ENCODE measurements at regions not wholly inside any gene's neighbourhood (a gene's known extent, or its start where the extent isn't known, plus 50 kb on each side); places are given as distances from the start of the nearest gene placed in this dataset.

- Histone ChIP-seq H2AFZ (ENCODE audit: low read length) (no peak overlapping the region), H4K20me1 (ENCODE audit: insufficient read depth, low read length) (no peaks in the 10 kb centered on the region), H3K27me3 (ENCODE audit: control insufficient read depth in 1 of 2, insufficient read depth in 2 of 2, low read length in 2 of 2) (no peaks in the 10 kb centered on the region), H3K27ac (ENCODE audit: extremely low read length, insufficient read depth, low read length) (no peak overlapping the region), H3K9me3 (ENCODE audit: low read length) (peaks cover 26% of the 10 kb centered on the region), H3K36me3 (replicated peaks in 1 of 2; ENCODE audit: control insufficient read depth in 1 of 2, insufficient read depth in 2 of 2, low read length in 2 of 2) (no peaks in the 10 kb centered on the region), H3K4me1 (ENCODE audit: insufficient read depth, low read length) (no peaks in the 10 kb centered on the region), H3K9ac (ENCODE audit: insufficient read depth, low read depth, low read length) (no peak overlapping the region), H3K79me2 (ENCODE audit: insufficient read depth, low read length) (no peaks in the 10 kb centered on the region), H3K4me2 (ENCODE audit: low read depth, low read length) (no peak overlapping the region), H3K4me3 (replicated peaks in 1 of 3; ENCODE audit: insufficient read depth in 1 of 3, low read depth in 2 of 3, low read length in 3 of 3) (no peak overlapping the region)
- TF ChIP-seq MTF2 (CRISPR knock-in tag; IDR thresholded peaks at IDR 0.05; ENCODE audit: borderline replicate concordance) (no peak), SNAPC2 (CRISPR knock-in tag; IDR thresholded peaks at IDR 0.05) (no peak), CREBL2 (CRISPR knock-in tag; IDR thresholded peaks at IDR 0.05; ENCODE audit: borderline replicate concordance) (no peak), ZNF230 (CRISPR knock-in tag; IDR thresholded peaks at IDR 0.05) (no peak), DNMT3B (CRISPR knock-in tag; conservative IDR thresholded peaks at IDR 0.05) (no peak), IKZF1 (IDR thresholded peaks at IDR 0.05) (no peak), GTF2F1 (IDR thresholded peaks at IDR 0.05; ENCODE audit: low read length) (no peak)
- WGBS (ENCODE audit: low lambda C conversion rate): 75% methylated on average over 17 of the region's 17 CpGs
- CTCF ChIA-PET (ENCODE audit: low intra/inter-chr PET ratio, low total read pairs): no interaction called here
- in situ Hi-C loops (cut with HindIII; ENCODE audit: extremely low pct_ligation_motif_present, low pct_unique_long_range_greater_than_20kb) (no loop called here), intact Hi-C loops (cut with micrococcal nuclease; ENCODE audit: unreplicated experiment) (no loop called here)
- ATAC-seq (no peak), FAIRE-seq (no peak), DNase-seq (ENCODE audit: low spot score) (no peak)
- BruUV-seq (replicated peaks): no TSS peak
- POLR2A ChIA-PET: no interaction called here
Observed at GRCh38 chr2:132275396-132275795, 113.6 kb upstream of the ANKRD30BL start.

GRCh38 chr2:132276571-132276981 is 114.8 kb upstream of the ANKRD30BL start:
- Histone ChIP-seq H4K20me1 (ENCODE audit: insufficient read depth, low read length) (no peaks in the 10 kb centered on the region), H3K4me3 (replicated peaks in 1 of 3; ENCODE audit: insufficient read depth in 1 of 3, low read depth in 2 of 3, low read length in 3 of 3) (no peak overlapping the region), H3K9ac (ENCODE audit: insufficient read depth, low read depth, low read length) (no peak overlapping the region), H3K4me1 (ENCODE audit: insufficient read depth, low read length) (no peaks in the 10 kb centered on the region), H3K4me2 (ENCODE audit: low read depth, low read length) (no peak overlapping the region), H2AFZ (ENCODE audit: low read length) (no peak overlapping the region), H3K27ac (ENCODE audit: extremely low read length, insufficient read depth, low read length) (no peak overlapping the region), H3K27me3 (ENCODE audit: control insufficient read depth in 1 of 2, insufficient read depth in 2 of 2, low read length in 2 of 2) (no peaks in the 10 kb centered on the region), H3K9me3 (ENCODE audit: low read length) (peaks cover 26% of the 10 kb centered on the region), H3K36me3 (replicated peaks in 1 of 2; ENCODE audit: control insufficient read depth in 1 of 2, insufficient read depth in 2 of 2, low read length in 2 of 2) (no peaks in the 10 kb centered on the region), H3K79me2 (ENCODE audit: insufficient read depth, low read length) (no peaks in the 10 kb centered on the region)
- POLR2A ChIA-PET: no interaction called here
- CTCF ChIA-PET (ENCODE audit: low intra/inter-chr PET ratio, low total read pairs): no interaction called here
- DNase-seq (ENCODE audit: low spot score): no peak
- 53% methylated on average over 10 of the region's 10 CpGs for WGBS (ENCODE audit: low lambda C conversion rate)
- no TSS peak for BruUV-seq (replicated peaks)
- intact Hi-C loops (cut with micrococcal nuclease; ENCODE audit: unreplicated experiment): no loop called here
- ATAC-seq: no peak
- in situ Hi-C loops (cut with HindIII; ENCODE audit: extremely low pct_ligation_motif_present, low pct_unique_long_range_greater_than_20kb): no loop called here
- FAIRE-seq: no peak
- no peak for TF ChIP-seq ZNF350 (CRISPR knock-in tag; IDR thresholded peaks at IDR 0.05; ENCODE audit: borderline replicate concordance, low read depth)
- TF ChIP-seq NCOA1 (CRISPR knock-in tag; IDR thresholded peaks at IDR 0.05): no peak
- TF ChIP-seq ZMAT5 (CRISPR knock-in tag; IDR thresholded peaks at IDR 0.05; ENCODE audit: borderline replicate concordance, low read depth): no peak
- no peak for TF ChIP-seq STAT5B (CRISPR knock-in tag; IDR thresholded peaks at IDR 0.05)
- TF ChIP-seq CCDC6 (CRISPR knock-in tag; IDR thresholded peaks at IDR 0.05): no peak
- no peak for TF ChIP-seq GFI1 (CRISPR knock-in tag; IDR thresholded peaks at IDR 0.05; ENCODE audit: borderline replicate concordance)
- TF ChIP-seq NFRKB (IDR thresholded peaks at IDR 0.05): no peak
- no peak for TF ChIP-seq ZNF660 (CRISPR knock-in tag; IDR thresholded peaks at IDR 0.05; ENCODE audit: borderline replicate concordance, low read depth)
- no peak for TF ChIP-seq ZNF598 (CRISPR knock-in tag; IDR thresholded peaks at IDR 0.05; ENCODE audit: borderline replicate concordance)
- no peak for TF ChIP-seq PRPF4 (IDR thresholded peaks at IDR 0.05; ENCODE audit: low read depth, low read length, poor library complexity, severe bottlenecking)
- TF ChIP-seq SOX5 (CRISPR knock-in tag; IDR thresholded peaks at IDR 0.05; ENCODE audit: borderline replicate concordance): no peak
- TF ChIP-seq RXRA (CRISPR knock-in tag; IDR thresholded peaks at IDR 0.05): no peak
- no peak for TF ChIP-seq HNRNPLL (IDR thresholded peaks at IDR 0.05; ENCODE audit: low read depth, low read length, poor library complexity, severe bottlenecking)
- no peak for TF ChIP-seq ONECUT2 (CRISPR knock-in tag; IDR thresholded peaks at IDR 0.05)
- no peak for TF ChIP-seq STAG1 (CRISPR knock-in tag; IDR thresholded peaks at IDR 0.05)
